HG03469 (cell line): ENCODE measurements at regions not wholly inside any gene's neighbourhood (a gene's known extent, or its start where the extent isn't known, plus 50 kb on each side); places are given as distances from the start of the nearest gene placed in this dataset.
"Not testable (repeated sequence)": the region's sequence is repeated elsewhere in the genome, so short reads cannot be mapped to it uniquely, and the experiment has no call there.

Experiments used
- ATAC-seq: cut with Tn5 transposase; IDR thresholded peaks from one replicate; pipeline ENCODE4 v1.9.1; 2021; ENCODE audit warnings: mild to moderate bottlenecking, moderate library complexity, moderate number of reproducible peaks; ENCODE audit not compliant: unreplicated experiment

DNA sequence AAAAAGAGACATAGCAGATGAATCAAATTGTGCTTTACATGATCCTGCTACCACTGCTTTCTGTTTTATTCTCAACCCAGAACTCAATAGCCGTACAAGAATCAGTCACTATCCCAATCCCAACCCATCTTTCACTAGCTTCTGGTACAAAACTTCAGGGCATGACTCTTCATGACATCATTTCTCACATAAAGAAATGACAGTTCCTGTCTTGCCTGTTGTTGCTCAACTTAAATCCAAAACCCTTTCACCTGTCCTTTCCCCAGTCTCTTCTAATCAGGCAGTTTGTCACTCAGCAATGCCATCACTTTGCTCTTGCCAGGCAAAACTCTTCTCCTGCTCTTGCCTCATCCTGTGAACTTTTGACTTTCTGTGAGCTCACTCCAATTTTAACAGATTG, 962.8 kb downstream of the GALC start:
- ATAC-seq: no peak

DNA sequence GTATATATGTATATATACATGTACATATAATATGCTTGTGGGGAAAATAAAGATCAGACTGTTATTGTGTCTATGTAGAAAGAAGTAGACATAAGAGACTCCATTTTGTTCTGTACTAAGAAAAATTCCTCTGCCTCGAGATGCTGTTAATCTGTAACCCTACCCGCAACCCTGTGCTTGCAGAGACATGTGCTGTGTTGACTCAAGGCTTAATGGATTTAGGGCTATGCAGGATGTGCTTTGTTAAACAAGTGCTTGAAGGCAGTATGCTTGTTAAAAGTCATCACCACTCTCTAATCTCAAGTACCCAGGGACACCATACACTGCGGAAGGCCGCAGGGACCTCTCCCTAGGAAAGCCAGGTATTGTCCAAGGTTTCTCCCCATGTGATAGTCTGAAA, 972.9 kb downstream of the GALC start:
- not testable (repeated sequence) for ATAC-seq

DNA sequence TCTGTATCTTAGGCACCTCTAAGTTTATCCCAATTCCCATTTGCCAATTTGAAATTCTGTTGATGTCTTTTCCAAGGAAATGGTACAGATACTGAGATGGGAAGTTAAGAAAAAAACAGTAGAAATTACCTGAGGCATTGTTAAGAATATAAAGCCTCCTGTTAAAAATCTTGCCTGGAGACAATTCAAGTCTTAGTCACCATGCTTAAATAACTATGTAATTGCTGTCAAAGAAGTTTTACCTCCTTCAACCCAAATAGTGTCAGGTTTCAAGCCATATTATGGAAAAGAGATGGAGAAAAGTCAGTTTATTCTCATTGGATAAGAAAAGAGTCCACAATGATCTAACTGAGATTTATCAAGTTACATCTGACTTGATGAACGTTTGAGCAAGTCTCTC, 974.7 kb downstream of the GALC start:
- ATAC-seq: no peak

DNA sequence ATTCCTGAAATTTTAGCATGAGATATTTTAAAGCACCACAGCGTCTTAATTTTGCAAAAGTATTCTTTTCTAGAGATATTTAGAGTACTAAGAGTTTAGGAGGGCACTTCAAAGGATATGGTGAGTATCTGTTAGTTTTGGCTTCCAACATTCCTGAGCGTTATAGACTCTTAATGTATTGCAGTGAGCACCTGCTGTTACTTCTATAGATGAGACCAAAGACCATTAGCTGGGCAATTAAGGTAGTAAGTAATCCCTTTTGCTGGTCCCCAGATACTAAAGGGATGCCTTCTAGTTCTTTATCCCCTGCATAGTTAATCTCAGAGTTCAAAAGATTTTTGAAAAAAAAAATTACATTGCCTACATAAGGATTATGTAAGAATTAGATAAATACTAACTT, 975.6 kb downstream of the GALC start:
- ATAC-seq: no peak

DNA sequence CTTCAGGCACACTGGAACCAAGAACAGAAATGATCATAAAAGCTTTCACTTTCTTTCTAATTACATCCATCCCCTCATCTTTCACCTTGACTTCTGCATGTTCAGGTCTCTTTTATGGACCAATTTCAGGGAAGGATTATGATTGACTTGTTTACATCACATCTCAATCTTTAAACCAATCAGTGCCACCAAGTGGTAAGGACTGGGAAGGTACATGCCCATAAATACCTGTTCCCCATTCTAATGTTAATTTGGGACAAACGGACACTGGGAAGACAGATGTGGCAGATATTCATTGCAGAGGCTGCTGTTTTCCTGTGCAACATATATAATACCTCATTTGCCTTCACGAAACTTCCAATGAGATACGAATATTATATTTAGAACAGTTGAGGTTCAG, 978.1 kb downstream of the GALC start:
- no peak for ATAC-seq

DNA sequence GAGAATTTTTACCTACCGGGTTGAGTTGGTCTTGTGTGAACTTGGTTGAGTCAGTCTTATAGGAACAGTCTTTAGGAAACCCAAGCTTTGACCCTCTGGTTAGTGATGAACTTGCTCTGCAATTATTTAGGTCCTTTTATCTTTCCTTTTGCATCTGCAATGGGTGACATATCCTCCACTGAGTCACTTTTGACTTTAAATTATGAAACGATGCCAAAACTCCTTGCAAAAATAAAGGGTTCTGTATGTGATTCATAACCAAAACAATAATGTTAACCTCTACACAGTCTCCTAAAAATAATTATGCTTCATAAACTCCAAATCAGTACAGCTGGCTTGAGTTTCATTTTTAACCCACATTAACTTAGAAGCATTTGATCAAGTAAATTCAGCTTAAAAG, 979.4 kb downstream of the GALC start:
- ATAC-seq: no peak

DNA sequence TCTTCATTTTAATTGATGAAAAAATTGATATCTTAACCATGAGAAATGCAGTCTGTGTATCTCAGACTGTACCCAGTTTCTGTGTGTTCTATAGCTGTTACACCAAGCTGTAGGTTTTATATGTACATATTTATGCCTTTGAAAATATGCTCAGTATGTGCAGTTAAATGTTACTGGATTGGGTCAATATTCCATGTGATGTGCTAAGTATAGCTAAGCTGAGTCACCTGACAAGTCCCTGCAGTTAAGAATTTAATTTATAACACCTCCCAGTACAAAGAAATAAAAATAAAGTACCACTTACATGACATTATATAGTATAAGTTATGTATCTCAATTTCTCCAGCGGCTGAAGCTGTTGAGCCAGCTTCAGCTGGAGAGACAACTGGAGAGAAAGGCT, 984.0 kb downstream of the GALC start:
- no peak for ATAC-seq

DNA sequence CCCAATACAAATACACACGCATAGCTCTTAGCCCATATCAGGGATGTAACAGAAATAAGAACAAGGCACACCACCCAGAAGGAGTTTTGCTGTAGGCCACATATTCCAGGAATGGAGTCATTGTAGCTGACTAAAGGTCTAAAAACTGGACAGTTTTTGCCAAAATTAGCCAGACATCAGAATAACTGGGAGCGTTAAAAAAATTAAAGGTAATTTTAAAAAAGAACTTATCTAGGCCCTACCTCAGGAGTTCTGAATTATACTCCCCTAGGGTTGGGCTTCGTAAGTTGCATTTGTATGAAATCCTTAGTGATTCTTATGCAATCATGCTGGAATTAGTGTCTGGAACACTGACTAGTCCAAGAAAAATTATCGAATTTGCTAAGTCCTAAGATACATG, 987.7 kb downstream of the GALC start:
- ATAC-seq: no peak

DNA sequence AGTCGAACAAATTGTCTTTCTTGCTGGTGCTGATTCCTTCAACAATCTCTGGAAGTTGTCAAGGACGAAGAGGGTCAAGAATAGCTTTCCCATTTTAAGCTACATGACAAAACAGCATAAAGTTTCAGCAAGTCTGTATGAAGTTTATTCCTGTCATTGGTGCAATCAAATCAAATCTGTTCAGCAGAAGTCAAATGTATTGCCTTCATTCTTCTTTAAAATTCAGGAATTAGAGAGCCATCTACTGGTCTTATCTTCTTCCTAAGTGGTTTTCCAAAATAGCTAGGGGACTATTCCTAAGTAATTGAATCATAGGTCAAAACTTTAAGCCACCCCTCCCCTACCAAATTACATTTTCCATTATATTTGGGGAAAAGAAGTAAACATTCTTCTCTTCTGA, 990.2 kb downstream of the GALC start:
- no peak for ATAC-seq

DNA sequence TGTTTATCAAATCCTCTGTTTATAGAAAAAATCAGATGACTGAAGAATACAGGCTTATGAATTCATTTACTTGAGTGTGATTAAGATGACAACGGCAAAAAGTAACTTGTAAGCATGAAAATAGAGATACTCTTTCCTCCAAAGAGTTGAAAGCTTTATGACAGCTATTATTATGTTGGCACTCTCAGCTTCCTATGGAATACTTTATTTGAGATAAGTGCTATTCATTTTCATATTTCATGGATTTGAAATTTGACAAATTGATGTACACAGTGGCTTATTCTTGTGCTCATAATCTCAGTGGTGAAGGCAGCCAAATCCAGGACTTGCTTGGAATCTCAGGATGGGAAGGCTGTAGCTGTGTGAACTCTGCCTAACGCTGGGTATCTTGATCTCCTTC, 991.6 kb downstream of the GALC start:
- ATAC-seq: no peak

DNA sequence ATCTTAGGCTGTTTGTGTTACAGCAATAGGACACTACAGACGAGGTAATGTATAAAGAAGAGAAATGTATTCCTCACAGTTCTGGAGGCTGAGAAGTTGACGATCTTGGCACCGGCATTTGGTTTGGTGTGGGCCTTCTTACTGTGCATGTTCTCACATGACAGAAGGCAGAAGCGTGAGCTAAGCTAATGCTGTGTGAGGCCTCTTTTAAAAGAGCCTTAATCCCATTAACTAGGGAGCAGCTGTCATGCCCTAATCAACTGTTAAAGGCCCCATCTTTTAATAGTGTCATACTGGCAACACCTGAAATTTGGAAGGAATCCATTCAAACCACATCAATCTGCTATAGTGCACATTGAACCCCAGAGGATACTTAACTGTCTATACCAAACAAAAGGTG, 992.9 kb downstream of the GALC start:
- ATAC-seq: no peak

DNA sequence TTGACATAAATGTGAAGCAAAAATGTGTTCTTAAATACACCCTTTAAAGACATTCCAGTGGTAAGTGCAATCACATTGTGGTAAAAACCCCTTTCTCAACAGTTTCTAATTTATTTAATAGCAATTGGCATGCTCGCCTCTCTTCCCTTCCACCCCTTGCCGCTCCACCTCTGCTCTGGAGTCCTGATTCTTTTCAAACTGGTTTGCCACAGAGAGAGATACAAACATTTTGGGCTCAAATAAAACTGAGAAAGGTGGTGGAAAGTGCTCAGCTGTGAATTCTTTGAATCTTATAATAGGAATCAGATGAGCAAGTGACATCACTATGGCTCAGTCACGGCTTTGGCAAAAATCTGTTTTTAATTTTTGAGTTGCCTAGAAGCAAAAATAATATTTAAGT, 993.9 kb downstream of the GALC start:
- no peak for ATAC-seq

DNA sequence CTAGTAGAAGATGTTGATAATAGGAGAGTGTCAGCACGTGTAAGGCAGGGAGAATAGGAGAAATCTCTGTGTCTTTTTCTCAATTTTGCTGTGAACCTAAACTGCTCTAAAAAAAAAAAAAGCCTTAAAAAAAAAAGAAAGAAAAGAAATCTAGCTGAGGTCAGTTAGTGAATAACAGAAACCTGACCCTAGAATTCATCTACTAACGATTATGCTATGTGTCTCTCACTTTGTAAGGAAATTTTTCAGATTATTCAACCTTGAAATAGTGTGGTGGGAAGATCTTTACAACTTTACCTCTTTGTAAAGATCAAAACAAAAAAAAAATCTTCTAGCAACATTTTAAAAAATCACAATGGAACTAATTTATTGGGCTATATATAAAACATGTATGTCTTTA, 995.7 kb downstream of the GALC start:
- no peak for ATAC-seq

DNA sequence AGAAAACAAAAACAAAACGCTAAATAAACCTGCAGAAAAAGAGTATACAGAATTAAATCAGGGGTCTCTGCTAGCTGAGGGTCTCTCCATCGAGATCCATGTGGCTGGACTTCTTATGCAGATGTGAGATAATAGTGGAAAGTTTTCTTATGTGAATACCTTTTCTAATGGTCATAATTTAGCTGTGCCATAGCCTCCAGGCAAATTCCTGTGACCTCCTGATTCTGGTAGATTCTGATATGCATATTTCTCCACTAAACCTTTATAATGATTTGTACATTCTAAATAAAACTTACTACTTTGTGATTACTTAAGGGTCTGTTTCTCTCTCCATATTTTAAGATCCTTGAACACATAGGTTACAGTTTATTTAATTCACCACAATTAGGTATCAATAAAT, 1002.6 kb downstream of the GALC start:
- no peak for ATAC-seq

DNA sequence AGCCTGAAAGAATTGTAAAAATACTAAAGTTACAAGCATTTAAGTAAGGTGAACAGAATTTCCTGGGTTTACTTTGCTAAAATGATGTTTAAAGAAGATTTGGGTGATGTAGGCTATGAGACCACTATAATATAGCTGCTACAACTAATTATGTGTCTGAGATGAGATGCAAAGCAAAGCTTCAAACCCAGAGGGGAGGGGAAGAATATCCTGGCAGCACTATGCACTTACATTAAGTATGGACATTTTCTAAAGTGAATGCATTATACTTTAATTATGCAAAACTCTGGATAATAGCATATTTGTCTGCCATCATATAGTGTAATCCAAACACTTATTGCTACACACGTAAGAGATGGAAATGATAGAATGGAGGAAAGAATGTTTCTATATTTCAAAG, 1003.7 kb downstream of the GALC start:
- no peak for ATAC-seq

DNA sequence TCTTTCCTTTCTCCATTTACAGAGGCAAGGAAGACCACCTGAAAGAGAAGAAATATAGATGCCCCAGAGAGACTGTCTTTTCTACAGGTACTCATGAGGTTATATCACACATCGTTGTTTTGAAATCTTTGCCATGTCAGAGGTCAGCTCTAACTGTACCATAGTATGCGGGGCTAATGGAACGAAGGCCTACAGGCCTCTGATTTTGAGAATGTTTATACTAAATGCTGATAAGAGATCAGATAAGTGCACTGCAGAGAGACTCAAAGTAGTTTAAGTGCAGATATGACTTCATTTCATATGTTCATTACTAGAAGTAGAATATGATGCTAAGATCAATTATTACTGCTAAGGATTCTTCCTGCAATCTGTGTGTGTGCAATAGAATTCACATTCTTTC, 1005.0 kb downstream of the GALC start:
- ATAC-seq: no peak

DNA sequence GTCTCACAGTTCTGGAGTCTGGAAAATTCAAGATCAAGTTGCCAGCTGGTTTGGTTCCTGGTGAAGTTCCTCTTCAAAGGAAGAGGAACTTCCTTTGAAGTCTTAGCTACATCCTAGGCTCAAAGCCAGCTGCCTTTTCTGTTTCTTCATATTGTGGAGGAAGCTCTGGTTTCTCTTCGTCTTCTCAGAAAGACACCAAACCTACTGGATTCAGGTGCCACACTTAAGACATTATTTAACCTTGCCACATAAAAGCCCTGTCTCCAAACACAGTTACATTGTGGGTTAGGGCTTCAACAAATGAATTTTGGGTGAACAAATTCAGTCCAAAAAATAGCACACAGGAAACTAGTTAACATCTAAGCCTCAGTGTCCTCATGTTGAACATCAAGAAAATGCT, 1019.8 kb downstream of the GALC start:
- no peak for ATAC-seq

DNA sequence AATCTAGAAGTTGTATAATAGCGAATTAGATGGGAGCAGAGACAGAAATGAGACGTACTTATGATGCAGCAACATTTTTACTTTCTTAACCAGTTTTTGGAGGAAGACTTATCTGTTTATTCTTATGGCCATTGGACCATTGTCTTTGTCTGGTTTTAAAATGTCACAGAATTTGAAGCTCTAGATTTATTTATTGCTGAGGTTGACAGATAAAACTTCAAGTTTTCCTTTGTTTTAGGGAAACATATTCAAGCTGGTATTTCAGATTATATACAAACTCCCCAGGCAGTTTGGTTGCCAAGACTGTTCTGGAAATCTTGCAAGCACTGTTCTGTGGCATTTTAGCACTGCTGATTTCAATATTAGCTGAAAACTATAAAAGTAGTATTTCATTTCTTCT, 1021.7 kb downstream of the GALC start:
- no peak for ATAC-seq

DNA sequence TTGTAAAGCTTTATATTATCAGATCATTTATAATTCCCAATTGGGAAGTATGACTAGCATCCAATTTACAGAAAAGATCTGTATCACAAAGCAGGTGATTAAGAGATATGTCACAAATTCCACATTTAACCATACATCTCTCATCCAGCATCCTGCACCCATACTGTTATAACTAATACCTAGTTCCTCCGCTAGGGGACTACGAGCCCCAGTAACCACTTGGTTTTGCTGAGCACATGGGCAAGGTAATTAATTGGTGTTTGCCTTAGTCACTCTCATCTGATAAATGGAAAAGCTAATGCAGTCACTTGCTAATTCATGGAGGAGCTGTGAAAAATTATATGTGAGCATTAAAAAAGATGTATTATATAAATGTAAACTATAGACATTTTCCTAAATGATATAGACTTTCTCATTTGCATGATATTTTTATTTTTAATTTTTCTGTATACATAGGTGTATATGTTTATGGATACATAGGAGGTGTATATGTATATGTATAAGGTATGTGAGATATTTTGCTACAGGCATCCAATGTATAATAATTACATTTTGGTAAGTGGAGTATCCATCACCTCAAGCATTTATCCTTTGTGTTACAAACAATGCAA, 1031.8 kb downstream of the GALC start:
- peak; percentile 67 for ATAC-seq

DNA sequence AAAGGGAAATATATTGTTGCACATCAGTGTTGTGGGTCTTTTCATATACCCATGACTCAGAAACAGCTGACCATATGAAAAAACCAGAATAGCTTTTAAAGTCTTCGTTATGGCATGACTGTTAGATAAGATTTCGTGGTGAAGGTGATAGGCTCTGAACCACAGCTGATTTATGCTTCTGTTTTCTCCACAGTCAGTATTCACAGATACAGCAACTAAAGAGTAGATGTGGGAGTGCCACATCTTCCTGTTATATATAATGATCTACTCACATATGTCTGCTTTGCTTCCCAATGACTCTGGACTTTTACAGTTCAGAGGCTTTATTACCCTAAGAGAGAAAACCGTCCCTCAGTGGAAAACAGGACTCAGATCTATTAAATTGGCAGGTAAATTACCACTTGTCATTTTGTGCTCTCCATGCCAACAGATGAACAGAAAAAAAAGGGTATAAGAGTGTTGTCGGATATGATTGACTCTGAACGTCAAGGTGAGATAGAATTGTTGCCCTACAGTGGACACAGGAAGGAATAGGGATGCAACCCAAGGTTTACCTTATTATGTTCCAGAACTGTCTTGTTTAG, 1037.1 kb downstream of the GALC start:
- no peak for ATAC-seq

DNA sequence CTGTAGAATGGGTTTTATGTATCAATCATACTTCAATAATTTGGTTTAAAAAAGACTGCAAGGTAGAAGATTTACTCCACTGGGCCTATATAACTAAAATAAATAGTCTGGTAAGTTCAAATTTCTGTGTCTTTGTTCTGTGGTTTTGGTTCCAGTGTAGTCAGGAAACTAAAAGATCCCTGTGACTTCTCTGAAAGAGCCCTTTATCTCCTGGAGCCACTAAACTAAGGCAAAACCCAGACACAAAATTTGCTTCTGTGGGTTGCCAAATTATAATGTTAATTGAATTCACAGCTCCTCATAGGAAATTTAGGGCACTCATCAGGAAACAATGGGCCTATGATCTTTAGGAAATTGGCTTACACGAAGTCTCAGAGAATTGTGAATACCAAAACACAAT, 1038.4 kb downstream of the GALC start:
- no peak for ATAC-seq

DNA sequence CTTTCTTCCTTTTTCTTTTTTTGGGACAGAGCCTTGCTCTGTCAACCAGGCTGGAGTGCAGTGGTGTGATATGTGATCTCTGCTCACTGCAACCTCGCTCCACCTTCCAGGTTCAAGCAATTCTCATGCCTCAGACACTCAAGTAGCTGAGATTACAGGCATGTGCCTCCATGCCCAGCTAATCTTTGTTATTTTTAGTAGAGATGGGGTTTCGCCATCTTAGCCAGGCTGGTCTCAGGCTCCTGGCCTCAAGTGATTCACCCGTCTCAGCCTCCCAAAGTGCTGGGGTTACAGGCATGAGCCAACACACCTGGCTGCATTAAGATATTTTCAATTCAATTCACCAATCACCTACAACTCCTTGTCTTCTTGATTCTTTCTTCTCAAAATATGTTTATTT, 1046.5 kb downstream of the GALC start:
- ATAC-seq: no peak

DNA sequence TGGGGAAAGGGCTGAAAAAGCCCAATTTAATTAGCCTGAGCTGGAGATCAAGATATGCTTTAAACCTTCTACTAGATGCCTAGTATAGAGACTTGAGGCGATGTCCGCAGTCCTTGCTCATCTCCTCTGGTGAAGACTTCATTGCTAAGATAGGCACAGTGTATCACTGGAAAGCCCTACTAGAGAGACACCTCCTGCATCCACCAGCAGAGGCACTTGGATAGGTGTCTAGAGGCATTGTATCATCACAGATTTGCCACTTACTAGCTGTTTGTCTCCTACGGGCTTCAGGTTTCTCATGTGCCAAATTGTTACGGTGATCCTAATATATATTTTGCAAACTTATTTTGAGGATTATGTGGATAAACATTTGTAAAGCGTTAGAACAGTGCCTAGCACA, 1048.5 kb downstream of the GALC start:
- no peak for ATAC-seq
